NB4 (cell line): ENCODE measurements at regions not wholly inside any gene's neighbourhood (a gene's known extent, or its start where the extent isn't known, plus 50 kb on each side); places are given as distances from the start of the nearest gene placed in this dataset.

Experiments used
- DNase-seq: peaks from one replicate; pipeline ENCODE4 v3.0.0; 2010; ENCODE audit warnings: low read depth
- H3K4me3 ChIP-seq: one replicate; pipeline ENCODE4 v1.5.1; 2011; ENCODE audit warnings: mild to moderate bottlenecking, low read depth, low read length, moderate library complexity
- CTCF ChIP-seq: IDR thresholded peaks from one replicate; pipeline ENCODE4 v1.5.1; 2012; ENCODE audit warnings: low read depth, low read length
- MAX ChIP-seq: IDR thresholded peaks from 2 replicates; pipeline ENCODE4 v1.6.1; 2011; ENCODE audit warnings: low read depth, low read length
- MYC ChIP-seq: IDR thresholded peaks from 2 replicates; pipeline ENCODE4 v1.6.1; 2011; ENCODE audit warnings: low read depth, low read length
- POLR2A ChIP-seq: IDR thresholded peaks from 2 replicates; pipeline ENCODE4 v1.6.1; 2011; ENCODE audit warnings: mild to moderate bottlenecking; ENCODE audit not compliant: insufficient read length; ENCODE audit errors: extremely low read depth

- no peak for DNase-seq
- TF ChIP-seq MAX (no peak), CTCF (no peak), MYC (no peak), POLR2A (no peak)
- H3K4me3 ChIP-seq: no peak overlapping the region
Measured at GRCh38 chr11:69384251-69385143, 90.5 kb downstream of the MYEOV start.

DNA sequence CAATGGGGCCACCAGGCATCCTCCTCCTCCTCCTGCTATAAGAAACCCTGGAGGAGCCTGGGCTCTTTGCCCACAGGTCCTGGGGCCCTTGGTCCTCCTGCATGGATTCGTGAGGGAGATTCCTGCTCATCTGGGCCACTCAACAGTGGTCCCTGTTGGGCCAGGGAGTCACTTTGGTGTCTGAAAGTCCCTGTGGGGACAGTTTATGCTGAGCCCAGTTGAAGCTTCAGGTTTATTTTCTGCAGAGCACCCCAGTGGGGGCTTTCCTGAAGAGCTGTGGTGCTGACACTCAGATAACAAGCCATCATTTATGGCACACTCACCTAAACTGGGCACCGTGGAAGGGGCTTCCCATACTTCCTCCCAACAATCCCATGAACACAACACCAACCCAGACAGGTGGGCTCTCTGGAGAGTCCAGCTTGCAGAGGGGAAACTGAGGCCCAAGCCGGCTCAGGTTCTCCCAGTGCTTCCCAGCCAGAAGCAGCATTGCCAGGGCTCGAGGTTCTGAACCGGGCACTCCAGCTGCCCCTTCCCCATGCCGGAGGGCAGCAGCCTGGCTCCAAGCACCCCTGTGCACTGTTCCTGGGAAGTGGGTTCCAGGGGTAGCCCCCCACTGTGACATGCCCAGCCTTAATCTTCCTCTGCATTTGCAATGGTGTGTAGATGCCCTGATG lies 91.3 kb downstream of the MYEOV start:
- TF ChIP-seq MAX (no peak), POLR2A (no peak)
- no peak for DNase-seq
- H3K4me3 ChIP-seq: no peak overlapping the region

GRCh38 chr11:69385832-69386427 lies 92.0 kb downstream of the MYEOV start:
- TF ChIP-seq MAX: no peak
- TF ChIP-seq POLR2A: no peak
- no peak for TF ChIP-seq MYC
- TF ChIP-seq CTCF: no peak
- no peak for DNase-seq
- no peak overlapping the region for H3K4me3 ChIP-seq

GRCh38 chr11:69386594-69387408 lies 92.8 kb downstream of the MYEOV start:
- no peak overlapping the region for H3K4me3 ChIP-seq
- TF ChIP-seq POLR2A (no peak), MAX (no peak), MYC (no peak), CTCF (no peak)

DNA sequence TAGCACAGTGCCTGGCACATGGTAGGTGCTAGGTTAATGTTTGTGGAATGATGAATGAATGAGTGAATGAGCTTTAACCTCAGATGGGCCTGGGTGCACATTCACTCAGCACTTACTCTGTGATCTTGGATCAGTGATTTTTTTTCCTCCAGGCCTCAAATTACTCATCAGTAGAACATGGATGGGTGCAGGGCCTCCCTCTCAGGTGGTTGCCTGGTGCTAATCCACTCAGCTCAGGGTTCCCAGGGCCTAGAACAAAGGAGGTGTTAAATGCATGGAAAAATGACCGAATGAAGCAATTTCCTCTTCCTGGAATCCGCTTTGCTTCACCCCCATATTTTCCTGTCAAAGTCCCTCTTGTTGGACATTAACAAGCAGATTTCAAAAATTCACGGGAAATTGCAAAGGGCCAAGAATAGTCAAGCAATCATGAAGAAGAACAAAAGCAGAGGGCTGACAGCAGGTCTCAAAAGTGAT lies 93.5 kb downstream of the MYEOV start:
- DNase-seq: no peak
- TF ChIP-seq POLR2A: no peak
- no peak for TF ChIP-seq MYC
- TF ChIP-seq MAX: no peak
- TF ChIP-seq CTCF: no peak
- no peak overlapping the region for H3K4me3 ChIP-seq

More at GRCh38 chr11:69386594-69387408, 92.8 kb downstream of the MYEOV start:
- no peak for DNase-seq

DNA sequence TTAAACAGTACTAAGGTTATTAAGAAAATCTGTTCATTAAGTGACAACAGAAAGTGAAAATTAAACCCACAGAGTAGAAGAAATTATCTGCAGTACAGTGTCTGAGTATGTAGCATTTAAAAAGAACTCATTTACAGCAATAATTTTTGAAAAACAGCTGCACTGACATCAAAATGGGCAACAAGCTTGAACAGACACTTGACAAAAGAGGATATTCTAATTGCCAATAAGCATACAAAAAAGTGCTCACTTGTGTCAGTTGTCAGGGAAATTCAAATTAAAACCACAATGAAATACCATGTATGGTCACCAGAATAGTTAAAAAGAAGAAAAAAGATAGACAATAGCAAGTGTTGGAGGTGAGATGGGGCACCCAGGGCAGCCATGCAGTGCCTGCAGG lies 93.3 kb upstream of the LINC01488 start:
- H3K4me3 ChIP-seq: no peak overlapping the region
- no peak for DNase-seq
- TF ChIP-seq CTCF (no peak), MAX (no peak), POLR2A (no peak), MYC (no peak)
